B cell (primary cell): ENCODE measurements at regions not wholly inside any gene's neighbourhood (a gene's known extent, or its start where the extent isn't known, plus 50 kb on each side); places are given as distances from the start of the nearest gene placed in this dataset.
"Not testable (repeated sequence)": the region's sequence is repeated elsewhere in the genome, so short reads cannot be mapped to it uniquely, and the experiment has no call there.

Experiments used
- ATAC-seq: fragments of 200-7000 bp; cut with Tn5 transposase; one replicate; pipeline ENCODE4 v1.10.0; 2021; ENCODE audit warnings: low read depth, mild to moderate bottlenecking, moderate number of reproducible peaks, moderate library complexity
- CTCF ChIA-PET: fragments of 350-600 bp; sonication (Branson Sonifier 250); formaldehyde crosslinking; loops from one replicate; lab custom pipeline; 2021; ENCODE audit warnings: antibody characterized with exemption, inconsistent platforms; lab: Charles Lee
- POLR2A ChIA-PET: fragments of 350-600 bp; sonication (Branson Sonifier 250); formaldehyde crosslinking; loops from one replicate; lab custom pipeline; 2021; ENCODE audit warnings: antibody characterized with exemption; lab: Charles Lee
- DNase-seq: peaks from one replicate; pipeline ENCODE4 v3.0.0; 2013
- H2AFZ ChIP-seq: 2 replicates; pipeline ENCODE4 v1.6.1; 2012; ENCODE audit warnings: mild to moderate bottlenecking, low read depth, low read length; ENCODE audit not compliant: insufficient read depth, poor library complexity, severe bottlenecking
- H3K27ac ChIP-seq, 2 donors: 1 replicate in 1 of 2; 2 replicates in 1 of 2; pipeline ENCODE4 v1.5.1; 2012 to 2013; ENCODE audit warnings: low read length in 2 of 2, mild to moderate bottlenecking in 2 of 2, moderate library complexity in 1 of 2
- H3K27me3 ChIP-seq, 4 experiments: fragments of 200-600 bp in 1 of 4; sonication (generic) in 1 of 4; replicated peaks in 1 of 4; 1 replicate in 2 of 4; 2 replicates in 2 of 4; pipeline versions ENCODE4 v1.6.1 to v1.7.0; 2013 to 2016; ENCODE audit warnings: low read length in 3 of 4, mild to moderate bottlenecking in 2 of 4, mixed read lengths in 1 of 4, moderate library complexity in 1 of 4; ENCODE audit not compliant: insufficient read depth in 4 of 4, control insufficient read depth in 3 of 4; ENCODE audit errors: control extremely low read depth in 1 of 4
- H3K36me3 ChIP-seq, 2 experiments: replicated peaks in 1 of 2; 1 replicate in 1 of 2; 2 replicates in 1 of 2; pipeline versions ENCODE4 v1.6.1 to v1.7.1; 2013; ENCODE audit warnings: low read length in 1 of 2; ENCODE audit not compliant: insufficient read depth in 2 of 2, control insufficient read depth in 1 of 2; ENCODE audit errors: control extremely low read depth in 1 of 2, extremely low read depth in 1 of 2
- H3K4me1 ChIP-seq, 2 donors: fragments of 200-600 bp in 1 of 2; sonication (generic) in 1 of 2; 1 replicate in 1 of 2; 2 replicates in 1 of 2; pipeline versions ENCODE4 v1.5.1 to v1.6.1; 2013 to 2017; ENCODE audit warnings: low read length in 2 of 2; ENCODE audit not compliant: control insufficient read depth in 2 of 2, insufficient read depth in 2 of 2
- H3K4me2 ChIP-seq: replicated peaks from 2 replicates; pipeline ENCODE3; 2012; ENCODE audit warnings: mild to moderate bottlenecking, low read depth, low read length; ENCODE audit not compliant: poor library complexity, severe bottlenecking
- H3K4me3 ChIP-seq, 5 experiments: fragments of 200-600 bp in 1 of 5; sonication (generic) in 1 of 5; 1 replicate in 3 of 5; 2 replicates in 2 of 5; pipeline versions ENCODE4 v1.5.1 to v1.7.0; 2011 to 2016; ENCODE audit warnings: low read length in 4 of 5, mild to moderate bottlenecking in 4 of 5, low read depth in 2 of 5, control low read depth in 1 of 5, moderate library complexity in 1 of 5; ENCODE audit not compliant: insufficient read depth in 1 of 5; ENCODE audit errors: control extremely low read depth in 1 of 5, extremely low read depth in 1 of 5
- H3K79me2 ChIP-seq: fragments of 200-600 bp; sonication (generic); one replicate; pipeline ENCODE4 v1.6.0; 2016; ENCODE audit warnings: low read length; ENCODE audit not compliant: control insufficient read depth, insufficient read depth
- H3K9ac ChIP-seq: fragments of 200-600 bp; sonication (generic); 2 replicates; pipeline ENCODE4 v1.6.1; 2017; ENCODE audit warnings: mild to moderate bottlenecking, low read length, moderate library complexity
- H3K9me3 ChIP-seq, 3 donors: one replicate each; pipeline versions ENCODE4 v1.6.1 to v1.7.1; 2013; ENCODE audit warnings: low read length in 2 of 3; ENCODE audit not compliant: control insufficient read depth in 2 of 3, insufficient read depth in 1 of 3; ENCODE audit errors: control extremely low read depth in 1 of 3
- H4K20me1 ChIP-seq: 2 replicates; pipeline ENCODE4 v1.6.0; 2012; ENCODE audit warnings: mild to moderate bottlenecking, low read length; ENCODE audit not compliant: insufficient read depth, control insufficient read depth, poor library complexity, severe bottlenecking
- H3K27ac Mint-ChIP-seq: one replicate; pipeline ENCODE4 v1.8.0; 2021; ENCODE audit warnings: mixed read lengths
- H3K27me3 Mint-ChIP-seq: one replicate; pipeline ENCODE4 v1.8.0; 2021; ENCODE audit warnings: mixed read lengths
- H3K4me1 Mint-ChIP-seq: one replicate; pipeline ENCODE4 v1.8.0; 2021; ENCODE audit warnings: mixed read lengths
- H3K4me3 Mint-ChIP-seq: one replicate; pipeline ENCODE4 v1.8.0; 2021; ENCODE audit warnings: mixed read lengths
- H3K9me3 Mint-ChIP-seq: one replicate; pipeline ENCODE4 v1.8.0; 2022; ENCODE audit warnings: mixed read lengths; ENCODE audit not compliant: insufficient read depth
- CTCF ChIP-seq: fragments of 200-600 bp; IDR thresholded peaks from one replicate; pipeline ENCODE4 v1.8.0; 2022; ENCODE audit warnings: antibody characterized with exemption, mild to moderate bottlenecking
- EZH2 ChIP-seq: IDR thresholded peaks from 2 replicates; pipeline ENCODE4 v1.6.1; 2012; ENCODE audit warnings: borderline replicate concordance, low read depth, mild to moderate bottlenecking, moderate library complexity, low read length; ENCODE audit not compliant: insufficient read depth, poor library complexity, severe bottlenecking
- WGBS: methylation state at CpG from one replicate; pipeline ENCODE4 v1.1.5; 2013; ENCODE audit warnings: missing lambda C conversion rate; ENCODE audit not compliant: insufficient coverage; 5-methylcytosine and 5-hydroxymethylcytosine counted together
- intact Hi-C: fragments of 100-400 bp; cut with micrococcal nuclease; formaldehyde crosslinking; loops from one replicate; pipeline ENCODE4 v1.10.0; 2022

GRCh38 chr12:115294453-115295133 is 610.6 kb upstream of the TBX3 start:
- 87% methylated on average over 4 of the region's 4 CpGs for WGBS
- no peak overlapping the region for H3K27ac Mint-ChIP-seq
- H3K9me3 Mint-ChIP-seq: no peaks in the 10 kb centered on the region
- H3K36me3 ChIP-seq: no peaks in the 10 kb centered on the region
- no peaks in the 10 kb centered on the region for H3K27me3 ChIP-seq
- DNase-seq: no peak
- H3K4me2 ChIP-seq: no peak overlapping the region
- H3K79me2 ChIP-seq: no peaks in the 10 kb centered on the region
- H3K4me3 Mint-ChIP-seq: no peak overlapping the region
- no peak overlapping the region for H3K27ac ChIP-seq
- no peak overlapping the region for H3K9ac ChIP-seq
- H3K9me3 ChIP-seq: no peaks in the 10 kb centered on the region
- no peaks in the 10 kb centered on the region for H3K27me3 Mint-ChIP-seq
- H3K4me1 ChIP-seq: no peaks in the 10 kb centered on the region
- ATAC-seq: no peak
- H2AFZ ChIP-seq: no peak overlapping the region
- no peak overlapping the region for H3K4me3 ChIP-seq
- CTCF ChIA-PET: no interaction called here
- TF ChIP-seq EZH2 (no peak), CTCF (no peak)
- POLR2A ChIA-PET: no interaction called here
- intact Hi-C loops: no loop called here
- H3K4me1 Mint-ChIP-seq: no peaks in the 10 kb centered on the region
- H4K20me1 ChIP-seq: no peaks in the 10 kb centered on the region

GRCh38 chr12:115285429-115285828 is 601.5 kb upstream of the TBX3 start:
- intact Hi-C loops, H3K4me3 ChIP-seq, H4K20me1 ChIP-seq, DNase-seq, H3K4me3 Mint-ChIP-seq, H3K4me2 ChIP-seq, H3K9me3 ChIP-seq, POLR2A ChIA-PET, ATAC-seq, H3K27me3 Mint-ChIP-seq, H3K36me3 ChIP-seq, H3K27ac ChIP-seq, CTCF ChIA-PET, H2AFZ ChIP-seq, H3K79me2 ChIP-seq, H3K4me1 Mint-ChIP-seq, H3K27ac Mint-ChIP-seq, H3K27me3 ChIP-seq, H3K9ac ChIP-seq, H3K9me3 Mint-ChIP-seq, H3K4me1 ChIP-seq: not testable (repeated sequence)
- WGBS: 97% methylated on average over 7 of the region's 10 CpGs
